Right atrium auricular region (tissue), 2 donors: ENCODE measurements at regions not wholly inside any gene's neighbourhood (a gene's known extent, or its start where the extent isn't known, plus 50 kb on each side); places are given as distances from the start of the nearest gene placed in this dataset.
"Not testable (repeated sequence)": the region's sequence is repeated elsewhere in the genome, so short reads cannot be mapped to it uniquely, and the experiment has no call there.

Experiments
- DNase-seq: peaks from one replicate; pipeline ENCODE4 v3.0.0-alpha.2; 2019; ENCODE audit warnings: low spot score
- H3K27ac ChIP-seq, 2 donors: fragments of 200-600 bp; sonication (generic); 1 replicate in 1 of 2; 2 replicates in 1 of 2; pipeline ENCODE4 v1.5.1; 2016 to 2019
- H3K27me3 ChIP-seq, 2 donors: fragments of 200-600 bp; sonication (generic); one replicate each; pipeline versions ENCODE4 v1.5.1 to v1.6.0; 2017 to 2019
- H3K36me3 ChIP-seq: fragments of 200-600 bp; sonication (generic); one replicate; pipeline ENCODE4 v1.5.1; 2016
- H3K4me1 ChIP-seq, 2 donors: fragments of 200-600 bp; sonication (generic); one replicate each; pipeline versions ENCODE4 v1.5.1 to v1.6.0; 2017 to 2019
- H3K4me3 ChIP-seq, 2 donors: fragments of 200-600 bp; sonication (generic); 1 replicate in 1 of 2; 2 replicates in 1 of 2; pipeline ENCODE4 v1.5.1; 2017 to 2019; ENCODE audit warnings: mild to moderate bottlenecking in 1 of 2, moderate library complexity in 1 of 2
- H3K9me3 ChIP-seq, 2 donors: fragments of 200-600 bp; sonication (generic); one replicate each; pipeline ENCODE4 v1.5.1; 2019
- CTCF ChIP-seq, 2 donors: fragments of 200-600 bp; sonication (generic); IDR thresholded peaks; one replicate each; pipeline ENCODE4 v1.5.1; 2019; ENCODE audit warnings: antibody characterized with exemption in 2 of 2

GRCh38 chrX:121191779-121192178 is 144.4 kb downstream of the GLUD2 start:
- H3K9me3 ChIP-seq, result no peaks in the 10 kb centered on the region
- no peak for DNase-seq
- no peak for TF ChIP-seq CTCF (IDR thresholded peaks at IDR 0.05)
- H3K27ac ChIP-seq, result no peak overlapping the region
- H3K36me3 ChIP-seq, result no peaks in the 10 kb centered on the region
- H3K4me3 ChIP-seq, result no peak overlapping the region
- H3K4me1 ChIP-seq, result no peaks in the 10 kb centered on the region
- no peaks in the 10 kb centered on the region for H3K27me3 ChIP-seq

- Histone ChIP-seq H3K4me3 (no peak overlapping the region), H3K9me3 (no peaks in the 10 kb centered on the region), H3K36me3 (no peaks in the 10 kb centered on the region), H3K4me1 (no peaks in the 10 kb centered on the region), H3K27ac (no peak overlapping the region), H3K27me3 (no peaks in the 10 kb centered on the region)
- TF ChIP-seq CTCF (IDR thresholded peaks at IDR 0.05), result no peak
- DNase-seq, result no peak
These were observed 148.3 kb downstream of the GLUD2 start for GRCh38 chrX:121195719-121196118.

GRCh38 chrX:121196872-121197444 is 149.5 kb downstream of the GLUD2 start:
- DNase-seq, H3K36me3 ChIP-seq, H3K4me1 ChIP-seq, H3K27me3 ChIP-seq, H3K27ac ChIP-seq, H3K9me3 ChIP-seq, H3K4me3 ChIP-seq: not testable (repeated sequence)

GRCh38 chrX:121208563-121208962 is 161.2 kb downstream of the GLUD2 start:
- Histone ChIP-seq H3K36me3 (no peaks in the 10 kb centered on the region), H3K4me1 (no peaks in the 10 kb centered on the region), H3K9me3 (no peaks in the 10 kb centered on the region), H3K27ac (no peak overlapping the region), H3K27me3 (no peaks in the 10 kb centered on the region), H3K4me3 (no peak overlapping the region)
- DNase-seq, result no peak
- TF ChIP-seq CTCF (IDR thresholded peaks at IDR 0.05), result no peak

- no peak for DNase-seq
- no peak for TF ChIP-seq CTCF (IDR thresholded peaks at IDR 0.05)
- Histone ChIP-seq H3K4me1 (no peaks in the 10 kb centered on the region), H3K27me3 (no peaks in the 10 kb centered on the region), H3K36me3 (no peaks in the 10 kb centered on the region), H3K4me3 (no peak overlapping the region), H3K27ac (no peak overlapping the region), H3K9me3 (no peaks in the 10 kb centered on the region)
These were observed 169.4 kb downstream of the GLUD2 start for GRCh38 chrX:121216641-121217374.

GRCh38 chrX:121221322-121221977 is 174.0 kb downstream of the GLUD2 start:
- no peaks in the 10 kb centered on the region for H3K4me1 ChIP-seq
- no peak overlapping the region for H3K27ac ChIP-seq
- TF ChIP-seq CTCF (IDR thresholded peaks at IDR 0.05), result no peak

More at GRCh38 chrX:121221322-121221977, 174.0 kb downstream of the GLUD2 start:
- Histone ChIP-seq H3K9me3 (no peaks in the 10 kb centered on the region), H3K27me3 (no peaks in the 10 kb centered on the region), H3K36me3 (no peaks in the 10 kb centered on the region), H3K4me3 (no peak overlapping the region)
- no peak for DNase-seq
